ENCODE measurements at regions not wholly inside any gene's neighbourhood (a gene's known extent, or its start where the extent isn't known, plus 50 kb on each side); places are given as distances from the start of the nearest gene placed in this dataset.

- H3K4me1 ChIP-seq (ENCODE audit: insufficient read depth): no peaks in the 10 kb centered on the region
- WGBS: 92% methylated on average over 10 of the region's 10 CpGs
These were observed 274.6 kb downstream of the ETAA1 start for GRCh38 chr2:67671464-67672450.

GRCh38 chr2:67674668-67675067 is 277.5 kb downstream of the ETAA1 start:
- no peaks in the 10 kb centered on the region for H3K36me3 ChIP-seq (ENCODE audit: insufficient read depth)
- no peak for DNase-seq (ENCODE audit: extremely low spot score)
- H3K4me3 ChIP-seq (ENCODE audit: low read depth, low read length): no peak overlapping the region
- H3K4me1 ChIP-seq (ENCODE audit: insufficient read depth): no peaks in the 10 kb centered on the region
- 70% methylated on average over 4 of the region's 4 CpGs for WGBS
- H3K27ac ChIP-seq (ENCODE audit: low read depth): no peak overlapping the region

More at GRCh38 chr2:67671464-67672450, 274.6 kb downstream of the ETAA1 start:
- Histone ChIP-seq H3K36me3 (ENCODE audit: insufficient read depth) (no peaks in the 10 kb centered on the region), H3K4me3 (ENCODE audit: low read depth, low read length) (no peak overlapping the region), H3K27ac (ENCODE audit: low read depth) (no peak overlapping the region)
- DNase-seq (ENCODE audit: extremely low spot score): no peak

- H3K4me1 ChIP-seq (ENCODE audit: insufficient read depth): no peaks in the 10 kb centered on the region
- WGBS: 85% methylated on average over 2 of the region's 2 CpGs
- no peak overlapping the region for H3K4me3 ChIP-seq (ENCODE audit: low read depth, low read length)
- DNase-seq (ENCODE audit: extremely low spot score): no peak
- no peaks in the 10 kb centered on the region for H3K36me3 ChIP-seq (ENCODE audit: insufficient read depth)
- no peak overlapping the region for H3K27ac ChIP-seq (ENCODE audit: low read depth)
These were observed 287.9 kb downstream of the ETAA1 start for GRCh38 chr2:67684991-67685390.

GRCh38 chr2:67686254-67686653 is 289.1 kb downstream of the ETAA1 start:
- 77% methylated on average over 3 of the region's 3 CpGs for WGBS
- DNase-seq (ENCODE audit: extremely low spot score): no peak
- H3K36me3 ChIP-seq (ENCODE audit: insufficient read depth): no peaks in the 10 kb centered on the region
- H3K4me1 ChIP-seq (ENCODE audit: insufficient read depth): no peaks in the 10 kb centered on the region
- H3K27ac ChIP-seq (ENCODE audit: low read depth): no peak overlapping the region
- H3K4me3 ChIP-seq (ENCODE audit: low read depth, low read length): no peak overlapping the region

GRCh38 chr2:67689186-67689585 is 292.1 kb downstream of the ETAA1 start:
- WGBS: 70% methylated on average over 3 of the region's 3 CpGs
- no peaks in the 10 kb centered on the region for H3K4me1 ChIP-seq (ENCODE audit: insufficient read depth)
- no peak for DNase-seq (ENCODE audit: extremely low spot score)

GRCh38 chr2:67689651-67690050 is 292.5 kb downstream of the ETAA1 start:
- WGBS: 74% methylated on average over 1 of the region's 1 CpG

More at GRCh38 chr2:67689186-67689585, 292.1 kb downstream of the ETAA1 start:
- Histone ChIP-seq H3K27ac (ENCODE audit: low read depth) (no peak overlapping the region), H3K4me3 (ENCODE audit: low read depth, low read length) (no peak overlapping the region), H3K36me3 (ENCODE audit: insufficient read depth) (no peaks in the 10 kb centered on the region)

GRCh38 chr2:67694445-67694844 is 297.3 kb downstream of the ETAA1 start:
- Histone ChIP-seq H3K27ac (ENCODE audit: low read depth) (no peak overlapping the region), H3K4me3 (ENCODE audit: low read depth, low read length) (no peak overlapping the region), H3K4me1 (ENCODE audit: insufficient read depth) (no peaks in the 10 kb centered on the region), H3K36me3 (ENCODE audit: insufficient read depth) (no peaks in the 10 kb centered on the region)
- no peak for DNase-seq (ENCODE audit: extremely low spot score)
- 58% methylated on average over 10 of the region's 10 CpGs for WGBS

More at GRCh38 chr2:67689651-67690050, 292.5 kb downstream of the ETAA1 start:
- DNase-seq (ENCODE audit: extremely low spot score): no peak
- no peaks in the 10 kb centered on the region for H3K36me3 ChIP-seq (ENCODE audit: insufficient read depth)
- H3K27ac ChIP-seq (ENCODE audit: low read depth): no peak overlapping the region
- no peak overlapping the region for H3K4me3 ChIP-seq (ENCODE audit: low read depth, low read length)
- no peaks in the 10 kb centered on the region for H3K4me1 ChIP-seq (ENCODE audit: insufficient read depth)

GRCh38 chr2:67701011-67701410 is 303.9 kb downstream of the ETAA1 start:
- Histone ChIP-seq H3K4me3 (ENCODE audit: low read depth, low read length) (no peak overlapping the region), H3K27ac (ENCODE audit: low read depth) (no peak overlapping the region), H3K36me3 (ENCODE audit: insufficient read depth) (no peaks in the 10 kb centered on the region), H3K4me1 (ENCODE audit: insufficient read depth) (no peaks in the 10 kb centered on the region)
- 89% methylated on average over 4 of the region's 4 CpGs for WGBS
- DNase-seq (ENCODE audit: extremely low spot score): no peak

- H3K27ac ChIP-seq (ENCODE audit: low read depth): no peak overlapping the region
- H3K4me3 ChIP-seq (ENCODE audit: low read depth, low read length): no peak overlapping the region
- WGBS: 93% methylated on average over 4 of the region's 4 CpGs
- H3K36me3 ChIP-seq (ENCODE audit: insufficient read depth): no peaks in the 10 kb centered on the region
- no peak for DNase-seq (ENCODE audit: extremely low spot score)
- no peaks in the 10 kb centered on the region for H3K4me1 ChIP-seq (ENCODE audit: insufficient read depth)
These were observed 305.2 kb downstream of the ETAA1 start for GRCh38 chr2:67702284-67702683.

GRCh38 chr2:67702937-67703336 is 305.8 kb downstream of the ETAA1 start:
- 71% methylated on average over 1 of the region's 1 CpG for WGBS
- DNase-seq (ENCODE audit: extremely low spot score): no peak

GRCh38 chr2:67706082-67706481 is 308.9 kb downstream of the ETAA1 start:
- no peak overlapping the region for H3K4me3 ChIP-seq (ENCODE audit: low read depth, low read length)
- 94% methylated on average over 3 of the region's 3 CpGs for WGBS
- DNase-seq (ENCODE audit: extremely low spot score): no peak
- H3K4me1 ChIP-seq (ENCODE audit: insufficient read depth): no peaks in the 10 kb centered on the region
- no peaks in the 10 kb centered on the region for H3K36me3 ChIP-seq (ENCODE audit: insufficient read depth)
- no peak overlapping the region for H3K27ac ChIP-seq (ENCODE audit: low read depth)

More at GRCh38 chr2:67702937-67703336, 305.8 kb downstream of the ETAA1 start:
- Histone ChIP-seq H3K36me3 (ENCODE audit: insufficient read depth) (no peaks in the 10 kb centered on the region), H3K4me3 (ENCODE audit: low read depth, low read length) (no peak overlapping the region), H3K4me1 (ENCODE audit: insufficient read depth) (no peaks in the 10 kb centered on the region), H3K27ac (ENCODE audit: low read depth) (no peak overlapping the region)

GRCh38 chr2:67707896-67708295 is 310.8 kb downstream of the ETAA1 start:
- H3K4me1 ChIP-seq (ENCODE audit: insufficient read depth): no peaks in the 10 kb centered on the region
- no peak overlapping the region for H3K4me3 ChIP-seq (ENCODE audit: low read depth, low read length)
- WGBS: 95% methylated on average over 3 of the region's 3 CpGs
- DNase-seq (ENCODE audit: extremely low spot score): no peak
- no peak overlapping the region for H3K27ac ChIP-seq (ENCODE audit: low read depth)
- no peaks in the 10 kb centered on the region for H3K36me3 ChIP-seq (ENCODE audit: insufficient read depth)

GRCh38 chr2:67709835-67710234 is 312.7 kb downstream of the ETAA1 start:
- no peaks in the 10 kb centered on the region for H3K4me1 ChIP-seq (ENCODE audit: insufficient read depth)
- no peak overlapping the region for H3K4me3 ChIP-seq (ENCODE audit: low read depth, low read length)
- DNase-seq (ENCODE audit: extremely low spot score): no peak
- no peaks in the 10 kb centered on the region for H3K36me3 ChIP-seq (ENCODE audit: insufficient read depth)
- no peak overlapping the region for H3K27ac ChIP-seq (ENCODE audit: low read depth)
- 92% methylated on average over 2 of the region's 2 CpGs for WGBS

- Histone ChIP-seq H3K36me3 (ENCODE audit: insufficient read depth) (no peaks in the 10 kb centered on the region), H3K27ac (ENCODE audit: low read depth) (no peak overlapping the region), H3K4me1 (ENCODE audit: insufficient read depth) (no peaks in the 10 kb centered on the region), H3K4me3 (ENCODE audit: low read depth, low read length) (no peak overlapping the region)
- no peak for DNase-seq (ENCODE audit: extremely low spot score)
- 30% methylated on average over 12 of the region's 12 CpGs for WGBS
These were observed 315.4 kb downstream of the ETAA1 start for GRCh38 chr2:67712484-67712883.
